Astrocyte of the cerebellum (primary cell): ENCODE measurements at regions not wholly inside any gene's neighbourhood (a gene's known extent, or its start where the extent isn't known, plus 50 kb on each side); places are given as distances from the start of the nearest gene placed in this dataset.

Experiments
- DNase-seq: peaks from one replicate; pipeline ENCODE4 v3.0.0-alpha.2; 2011; ENCODE audit warnings: low read depth
- H3K4me3 ChIP-seq: 2 replicates; pipeline ENCODE4 v1.5.1; 2011; ENCODE audit warnings: mild to moderate bottlenecking, low read depth, low read length, moderate library complexity
- CTCF ChIP-seq: IDR thresholded peaks from 2 replicates; pipeline ENCODE4 v1.5.1; 2012; ENCODE audit warnings: low read length, low read depth, moderate library complexity, mild to moderate bottlenecking; ENCODE audit errors: missing control alignments
- in situ Hi-C: cut with HindIII; loops from 2 replicates; pipeline ENCODE4 v1.10.0; 2017; ENCODE audit warnings: low sequenced_read_pairs

- H3K4me3 ChIP-seq: no peak overlapping the region
- in situ Hi-C loops: no loop called here
- TF ChIP-seq CTCF: no peak
- peak; percentile 24 for DNase-seq
Measured at GRCh38 chr13:67827992-67828391, 597.9 kb upstream of the PCDH9 start.

- TF ChIP-seq CTCF: no peak
- H3K4me3 ChIP-seq: no peak overlapping the region
- in situ Hi-C loops: no loop called here
- no peak for DNase-seq
Measured at GRCh38 chr13:67821606-67822005, 591.5 kb upstream of the PCDH9 start.

GRCh38 chr13:67806796-67807195, 576.7 kb upstream of the PCDH9 start:
- in situ Hi-C loops: no loop called here
- DNase-seq: no peak
- TF ChIP-seq CTCF: no peak

GRCh38 chr13:67803118-67803517, 573.0 kb upstream of the PCDH9 start:
- in situ Hi-C loops: no loop called here
- no peak overlapping the region for H3K4me3 ChIP-seq
- DNase-seq: no peak
- no peak for TF ChIP-seq CTCF

More at GRCh38 chr13:67806796-67807195, 576.7 kb upstream of the PCDH9 start:
- no peak overlapping the region for H3K4me3 ChIP-seq

GRCh38 chr13:67792151-67792676, 562.1 kb upstream of the PCDH9 start:
- no peak overlapping the region for H3K4me3 ChIP-seq
- no peak for TF ChIP-seq CTCF
- in situ Hi-C loops: no loop called here
- DNase-seq: no peak

- TF ChIP-seq CTCF: no peak
- in situ Hi-C loops: no loop called here
- DNase-seq: no peak
- no peak overlapping the region for H3K4me3 ChIP-seq
Measured at GRCh38 chr13:67791047-67791446, 560.9 kb upstream of the PCDH9 start.

- H3K4me3 ChIP-seq: no peak overlapping the region
- in situ Hi-C loops: no loop called here
- no peak for DNase-seq
- TF ChIP-seq CTCF: no peak
Measured at GRCh38 chr13:67776151-67776550, 546.0 kb upstream of the PCDH9 start.
